ENCODE measurements at regions not wholly inside any gene's neighbourhood (a gene's known extent, or its start where the extent isn't known, plus 50 kb on each side); places are given as distances from the start of the nearest gene placed in this dataset.

DNA sequence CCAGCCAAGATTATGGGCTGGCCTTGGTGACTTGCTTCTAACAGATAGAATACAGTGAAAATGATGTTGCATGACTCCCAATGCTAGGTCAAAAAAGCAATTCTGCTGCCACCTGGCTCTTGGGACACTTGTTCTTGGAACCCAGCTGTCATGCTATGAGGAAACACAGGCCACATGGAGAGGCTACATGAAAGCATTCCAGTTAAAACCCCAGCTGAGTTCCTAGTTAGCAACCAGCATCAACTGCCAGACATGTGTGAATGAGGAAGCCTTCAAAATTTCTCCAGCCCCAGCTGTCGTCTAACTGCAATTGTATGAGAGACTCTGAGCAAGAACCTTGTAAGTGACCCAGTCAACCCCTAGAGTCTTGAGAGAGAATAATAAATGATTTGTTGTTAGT, 105.2 kb upstream of the FGF16 start:
- H3K27ac ChIP-seq (ENCODE audit: low read depth, low read length) = no peak overlapping the region
- POLR2A ChIA-PET = no interaction called here

More for the DNA sequence above, 105.2 kb upstream of the FGF16 start:
- Histone ChIP-seq H3K4me1 (ENCODE audit: control insufficient read depth in 1 of 2, insufficient read depth in 2 of 2, low read length in 2 of 2) (no peaks in the 10 kb centered on the region), H4K20me1 (ENCODE audit: insufficient read depth) (no peaks in the 10 kb centered on the region), H2AFZ (ENCODE audit: low read depth, low read length, poor library complexity, severe bottlenecking) (no peak overlapping the region), H3K4me2 (ENCODE audit: low read length) (no peak overlapping the region), H3K4me3 (replicated peaks in 1 of 2; ENCODE audit: low read depth in 1 of 2, low read length in 2 of 2) (no peak overlapping the region), H3K9me3 (ENCODE audit: control insufficient read depth in 1 of 2, insufficient read depth in 1 of 2, low read depth in 1 of 2, low read length in 2 of 2) (no peaks in the 10 kb centered on the region), H3K9me2 (ENCODE audit: insufficient read depth) (no peaks in the 10 kb centered on the region), H3K9ac (ENCODE audit: low read length) (no peak overlapping the region), H3K79me2 (ENCODE audit: insufficient read depth, low read length) (no peaks in the 10 kb centered on the region), H3K36me3 (ENCODE audit: control insufficient read depth in 1 of 2, insufficient read depth in 2 of 2, low read length in 2 of 2) (no peaks in the 10 kb centered on the region), H3K27me3 (ENCODE audit: insufficient read depth, low read length) (no peaks in the 10 kb centered on the region)
- ChIA-PET RAD21 (ENCODE audit: low non-redundant PET in 1 of 2, low total read pairs in 2 of 2, uncharacterized antibody in 2 of 2, unreplicated experiment in 2 of 2) (no interaction called here), CTCF (no interaction called here)
- no peak for DNase-seq (ENCODE audit: low read depth, low spot score)
- no peak for ATAC-seq
- TF ChIP-seq EGR1 (IDR thresholded peaks at IDR 0.05; ENCODE audit: low read depth) = no peak
- TF ChIP-seq, protein P1, sequence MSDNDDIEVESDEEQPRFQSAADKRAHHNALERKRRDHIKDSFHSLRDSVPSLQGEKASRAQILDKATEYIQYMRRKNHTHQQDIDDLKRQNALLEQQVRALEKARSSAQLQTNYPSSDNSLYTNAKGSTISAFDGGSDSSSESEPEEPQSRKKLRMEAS (IDR thresholded peaks at IDR 0.05) = no peak
- no peak for TF ChIP-seq POLR2A (IDR thresholded peaks at IDR 0.05; ENCODE audit: borderline replicate concordance, extremely low read depth, insufficient read depth, insufficient read length)
- TF ChIP-seq JUND (IDR thresholded peaks at IDR 0.05) = no peak
- no peak for TF ChIP-seq ELF1 (IDR thresholded peaks at IDR 0.05; ENCODE audit: borderline replicate concordance, low read depth)
- TF ChIP-seq POLR2AphosphoS5 (IDR thresholded peaks at IDR 0.05; ENCODE audit: low read depth, low read length) = no peak
- TF ChIP-seq, protein P2, sequence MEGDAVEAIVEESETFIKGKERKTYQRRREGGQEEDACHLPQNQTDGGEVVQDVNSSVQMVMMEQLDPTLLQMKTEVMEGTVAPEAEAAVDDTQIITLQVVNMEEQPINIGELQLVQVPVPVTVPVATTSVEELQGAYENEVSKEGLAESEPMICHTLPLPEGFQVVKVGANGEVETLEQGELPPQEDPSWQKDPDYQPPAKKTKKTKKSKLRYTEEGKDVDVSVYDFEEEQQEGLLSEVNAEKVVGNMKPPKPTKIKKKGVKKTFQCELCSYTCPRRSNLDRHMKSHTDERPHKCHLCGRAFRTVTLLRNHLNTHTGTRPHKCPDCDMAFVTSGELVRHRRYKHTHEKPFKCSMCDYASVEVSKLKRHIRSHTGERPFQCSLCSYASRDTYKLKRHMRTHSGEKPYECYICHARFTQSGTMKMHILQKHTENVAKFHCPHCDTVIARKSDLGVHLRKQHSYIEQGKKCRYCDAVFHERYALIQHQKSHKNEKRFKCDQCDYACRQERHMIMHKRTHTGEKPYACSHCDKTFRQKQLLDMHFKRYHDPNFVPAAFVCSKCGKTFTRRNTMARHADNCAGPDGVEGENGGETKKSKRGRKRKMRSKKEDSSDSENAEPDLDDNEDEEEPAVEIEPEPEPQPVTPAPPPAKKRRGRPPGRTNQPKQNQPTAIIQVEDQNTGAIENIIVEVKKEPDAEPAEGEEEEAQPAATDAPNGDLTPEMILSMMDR (IDR thresholded peaks at IDR 0.05 in 2 of 3, conservative IDR thresholded peaks at IDR 0.05 in 1 of 3; ENCODE audit: borderline replicate concordance in 1 of 3, insufficient read depth in 1 of 3, low read depth in 2 of 3, low read length in 2 of 3) = no peak
- no peak for TF ChIP-seq SP1 (IDR thresholded peaks at IDR 0.05; ENCODE audit: low read depth)
- TF ChIP-seq, protein P3, sequence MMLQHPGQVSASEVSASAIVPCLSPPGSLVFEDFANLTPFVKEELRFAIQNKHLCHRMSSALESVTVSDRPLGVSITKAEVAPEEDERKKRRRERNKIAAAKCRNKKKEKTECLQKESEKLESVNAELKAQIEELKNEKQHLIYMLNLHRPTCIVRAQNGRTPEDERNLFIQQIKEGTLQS (IDR thresholded peaks at IDR 0.05) = no peak
- no peak for TF ChIP-seq EZH2phosphoT487 (IDR thresholded peaks at IDR 0.05; ENCODE audit: borderline replicate concordance)
- TF ChIP-seq CEBPB (IDR thresholded peaks at IDR 0.05; ENCODE audit: low read depth) = no peak
- no peak for TF ChIP-seq TCF7L2 (IDR thresholded peaks at IDR 0.05; ENCODE audit: borderline replicate concordance, extremely low read depth, insufficient read depth, insufficient read length)
- TF ChIP-seq, protein P4, sequence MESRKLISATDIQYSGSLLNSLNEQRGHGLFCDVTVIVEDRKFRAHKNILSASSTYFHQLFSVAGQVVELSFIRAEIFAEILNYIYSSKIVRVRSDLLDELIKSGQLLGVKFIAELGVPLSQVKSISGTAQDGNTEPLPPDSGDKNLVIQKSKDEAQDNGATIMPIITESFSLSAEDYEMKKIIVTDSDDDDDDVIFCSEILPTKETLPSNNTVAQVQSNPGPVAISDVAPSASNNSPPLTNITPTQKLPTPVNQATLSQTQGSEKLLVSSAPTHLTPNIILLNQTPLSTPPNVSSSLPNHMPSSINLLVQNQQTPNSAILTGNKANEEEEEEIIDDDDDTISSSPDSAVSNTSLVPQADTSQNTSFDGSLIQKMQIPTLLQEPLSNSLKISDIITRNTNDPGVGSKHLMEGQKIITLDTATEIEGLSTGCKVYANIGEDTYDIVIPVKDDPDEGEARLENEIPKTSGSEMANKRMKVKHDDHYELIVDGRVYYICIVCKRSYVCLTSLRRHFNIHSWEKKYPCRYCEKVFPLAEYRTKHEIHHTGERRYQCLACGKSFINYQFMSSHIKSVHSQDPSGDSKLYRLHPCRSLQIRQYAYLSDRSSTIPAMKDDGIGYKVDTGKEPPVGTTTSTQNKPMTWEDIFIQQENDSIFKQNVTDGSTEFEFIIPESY (IDR thresholded peaks at IDR 0.05; ENCODE audit: extremely low read depth, insufficient replicate concordance, low read length) = no peak
- TF ChIP-seq FOSL1 (IDR thresholded peaks at IDR 0.05; ENCODE audit: low read depth) = no peak
- no peak for TF ChIP-seq YY1 (IDR thresholded peaks at IDR 0.05; ENCODE audit: extremely low read depth, insufficient replicate concordance, low read depth, low read length)
- intact Hi-C loops (cut with micrococcal nuclease) = no loop called here
- no TSS peak for BruUV-seq (replicated peaks)
